CD4-positive, alpha-beta memory T cell (primary cell): ENCODE measurements at regions not wholly inside any gene's neighbourhood (a gene's known extent, or its start where the extent isn't known, plus 50 kb on each side); places are given as distances from the start of the nearest gene placed in this dataset.
"Not testable (repeated sequence)": the region's sequence is repeated elsewhere in the genome, so short reads cannot be mapped to it uniquely, and the experiment has no call there.

Experiments used
- CTCF ChIA-PET: fragments of 350-600 bp; sonication (Branson Sonifier 250); formaldehyde crosslinking; loops from one replicate; lab custom pipeline; 2021; ENCODE audit warnings: inconsistent platforms; ENCODE audit not compliant: partially characterized antibody; lab: Charles Lee
- POLR2A ChIA-PET: fragments of 350-600 bp; sonication (Branson Sonifier 250); formaldehyde crosslinking; loops from one replicate; lab custom pipeline; 2021; ENCODE audit not compliant: partially characterized antibody; lab: Charles Lee
- DNase-seq, 5 donors: peaks; one replicate each; pipeline versions ENCODE4 v3.0.0 to v3.0.0-alpha.2; 2020 to 2022; ENCODE audit warnings: mixed read lengths in 1 of 5
- H3K27ac ChIP-seq: one replicate; pipeline ENCODE4 v1.7.0; 2013; ENCODE audit warnings: low read depth, low read length
- H3K27me3 ChIP-seq: 2 replicates; pipeline ENCODE4 v1.7.0; 2013; ENCODE audit warnings: mild to moderate bottlenecking, low read length, moderate library complexity; ENCODE audit not compliant: insufficient read depth
- H3K36me3 ChIP-seq: 2 replicates; pipeline ENCODE4 v1.7.0; 2013; ENCODE audit warnings: mild to moderate bottlenecking, low read length, moderate library complexity; ENCODE audit not compliant: insufficient read depth
- H3K4me1 ChIP-seq: 2 replicates; pipeline ENCODE4 v1.7.0; 2013; ENCODE audit warnings: mild to moderate bottlenecking, low read length, moderate library complexity; ENCODE audit not compliant: insufficient read depth
- H3K4me3 ChIP-seq, 2 donors: one replicate each; pipeline ENCODE4 v1.7.0; 2013; ENCODE audit warnings: low read length in 2 of 2, mild to moderate bottlenecking in 1 of 2
- H3K9me3 ChIP-seq, 2 donors: one replicate each; pipeline ENCODE4 v1.7.0; 2013; ENCODE audit warnings: low read length in 2 of 2, control low read depth in 1 of 2; ENCODE audit not compliant: control insufficient read depth in 1 of 2
- H3K27ac Mint-ChIP-seq, 7 donors: one replicate each; pipeline ENCODE4 v1.8.0; 2020 to 2021; ENCODE audit warnings: mixed read lengths in 7 of 7, mild to moderate bottlenecking in 6 of 7, inconsistent platforms in 3 of 7, moderate library complexity in 3 of 7
- H3K27me3 Mint-ChIP-seq, 2 donors: one replicate each; pipeline ENCODE4 v1.8.0; 2020 to 2021; ENCODE audit warnings: mixed read lengths in 2 of 2
- H3K36me3 Mint-ChIP-seq, 2 donors: one replicate each; pipeline ENCODE4 v1.8.0; 2020 to 2021; ENCODE audit warnings: mixed read lengths in 2 of 2, inconsistent platforms in 1 of 2, mild to moderate bottlenecking in 1 of 2
- H3K4me1 Mint-ChIP-seq, 4 donors: one replicate each; pipeline ENCODE4 v1.8.0; 2020 to 2021; ENCODE audit warnings: mixed read lengths in 4 of 4, mild to moderate bottlenecking in 1 of 4
- H3K4me3 Mint-ChIP-seq, 8 donors: one replicate each; pipeline ENCODE4 v1.8.0; 2020 to 2021; ENCODE audit warnings: mixed read lengths in 8 of 8, mild to moderate bottlenecking in 7 of 8, moderate library complexity in 6 of 8, inconsistent platforms in 3 of 8
- H3K9me3 Mint-ChIP-seq, 8 donors: one replicate each; pipeline ENCODE4 v1.8.0; 2020 to 2021; ENCODE audit warnings: mixed read lengths in 8 of 8, mild to moderate bottlenecking in 5 of 8, inconsistent platforms in 3 of 8, moderate library complexity in 1 of 8
- intact Hi-C: fragments of 100-400 bp; cut with micrococcal nuclease; formaldehyde crosslinking; loops from one replicate; pipeline ENCODE4 v1.15.1; 2023

DNA sequence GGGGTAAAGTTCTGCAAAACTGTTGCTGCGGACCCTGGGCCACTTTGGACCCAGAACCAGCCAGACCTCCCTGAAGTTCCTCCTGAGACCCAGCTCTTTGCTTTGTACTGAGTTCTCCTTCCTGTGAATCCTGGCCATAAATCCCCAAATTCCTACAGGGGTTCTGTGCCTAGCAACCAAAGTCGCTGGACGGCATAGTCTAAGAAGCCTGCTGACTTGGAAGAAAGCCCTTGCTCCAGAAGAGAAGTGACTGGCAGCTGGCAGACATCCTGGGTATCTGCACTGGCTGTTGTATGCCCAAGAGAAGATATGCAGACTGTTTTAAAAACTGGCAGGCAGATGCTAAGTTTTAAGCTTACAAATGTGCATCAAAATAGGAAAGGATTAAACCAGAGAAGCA lies 99.9 kb upstream of the SLC24A4 start:
- Histone ChIP-seq H3K36me3 (no peaks in the 10 kb centered on the region), H3K4me3 (no peak overlapping the region), H3K4me1 (no peaks in the 10 kb centered on the region), H3K9me3 (no peaks in the 10 kb centered on the region), H3K27me3 (no peaks in the 10 kb centered on the region), H3K27ac (no peak overlapping the region)
- H3K4me1 Mint-ChIP-seq: peaks cover 0 to 2% (median 0%) of the 10 kb centered on the region in 4 donors
- no peaks in the 10 kb centered on the region for H3K36me3 Mint-ChIP-seq
- CTCF ChIA-PET: no interaction called here
- H3K4me3 Mint-ChIP-seq: no peak overlapping the region
- intact Hi-C loops: no loop called here
- POLR2A ChIA-PET: no interaction called here
- peaks cover 4 to 7% of the 10 kb centered on the region in 2 donors for H3K27me3 Mint-ChIP-seq
- no peak for DNase-seq
- H3K27ac Mint-ChIP-seq: no peak overlapping the region
- H3K9me3 Mint-ChIP-seq: peaks cover 0 to 2% (median 0%) of the 10 kb centered on the region in 8 donors

GRCh38 chr14:92224358-92224954 lies 98.5 kb upstream of the SLC24A4 start:
- Mint-ChIP-seq H3K36me3 (no peaks in the 10 kb centered on the region), H3K27ac (no peak overlapping the region), H3K4me1 (peaks cover 0 to 2% (median 0%) of the 10 kb centered on the region in 4 donors), H3K9me3 (peaks cover 0 to 8% (median 0%) of the 10 kb centered on the region in 8 donors), H3K4me3 (no peak overlapping the region), H3K27me3 (peaks cover 1 to 3% of the 10 kb centered on the region in 2 donors)
- Histone ChIP-seq H3K27ac (no peak overlapping the region), H3K27me3 (no peaks in the 10 kb centered on the region), H3K4me3 (no peak overlapping the region), H3K36me3 (no peaks in the 10 kb centered on the region), H3K4me1 (no peaks in the 10 kb centered on the region), H3K9me3 (no peaks in the 10 kb centered on the region)
- intact Hi-C loops: no loop called here
- POLR2A ChIA-PET: no interaction called here
- CTCF ChIA-PET: no interaction called here
- DNase-seq: no peak

DNA sequence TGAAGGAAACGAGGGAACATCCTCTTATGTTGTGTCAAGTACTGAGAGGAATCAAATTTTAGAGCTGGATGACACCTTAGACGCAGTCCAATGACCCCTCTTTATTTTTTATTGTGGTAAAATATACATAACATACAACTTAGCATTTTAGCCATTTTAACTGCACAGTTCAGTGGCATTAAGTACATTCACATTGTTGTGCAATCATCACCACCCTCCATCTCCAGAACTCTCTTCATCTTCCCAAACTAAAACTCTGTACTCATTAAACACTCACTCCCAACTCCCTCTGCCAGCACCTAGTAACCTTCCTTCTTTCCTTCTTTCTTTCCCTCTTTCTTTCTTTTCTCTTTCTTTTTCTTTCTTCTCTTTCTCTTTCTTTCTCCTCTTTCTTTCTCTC lies 97.2 kb upstream of the SLC24A4 start:
- intact Hi-C loops: no loop called here
- no peaks in the 10 kb centered on the region for H3K9me3 ChIP-seq
- peaks cover 0 to 9% (median 0%) of the 10 kb centered on the region in 8 donors for H3K9me3 Mint-ChIP-seq
- ChIA-PET POLR2A (no interaction called here), CTCF (no interaction called here)
- no peaks in the 10 kb centered on the region for H3K36me3 ChIP-seq
- H3K4me1 Mint-ChIP-seq: peaks cover 0 to 2% (median 0%) of the 10 kb centered on the region in 4 donors
- no peaks in the 10 kb centered on the region for H3K4me1 ChIP-seq
- no peak for DNase-seq
- no peaks in the 10 kb centered on the region for H3K36me3 Mint-ChIP-seq
- H3K4me3 Mint-ChIP-seq: no peak overlapping the region
- no peak overlapping the region for H3K4me3 ChIP-seq
- no peak overlapping the region for H3K27ac Mint-ChIP-seq
- H3K27ac ChIP-seq: no peak overlapping the region
- no peaks in the 10 kb centered on the region for H3K27me3 ChIP-seq
- peaks cover 2 to 3% of the 10 kb centered on the region in 2 donors for H3K27me3 Mint-ChIP-seq

DNA sequence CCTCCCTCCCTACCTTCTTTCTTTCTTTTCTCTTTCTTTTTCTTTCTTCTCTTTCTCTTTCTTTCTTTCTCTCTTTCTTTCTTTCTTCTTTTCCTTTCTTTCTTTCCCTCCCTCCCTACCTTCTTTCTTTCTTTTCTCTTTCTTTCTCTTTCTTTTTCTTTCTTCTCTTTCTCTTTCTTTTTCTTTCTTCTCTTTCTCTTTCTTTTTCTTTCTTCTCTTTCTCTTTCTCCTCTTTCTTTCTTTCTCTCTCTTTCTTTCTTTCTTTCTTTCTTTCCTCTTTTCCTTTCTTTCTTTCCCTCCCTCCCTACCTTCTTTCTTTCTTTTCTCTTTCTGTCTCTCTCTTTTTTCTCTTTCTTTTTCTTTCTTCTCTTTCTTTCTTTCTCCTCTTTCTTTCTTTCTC lies 96.8 kb upstream of the SLC24A4 start:
- peak overlapping the region in 1 of 7 donors; percentile 47 for H3K27ac Mint-ChIP-seq
- H3K27me3 Mint-ChIP-seq, H3K36me3 ChIP-seq, intact Hi-C loops, H3K4me1 Mint-ChIP-seq, H3K9me3 ChIP-seq, H3K36me3 Mint-ChIP-seq, H3K27me3 ChIP-seq, POLR2A ChIA-PET, H3K27ac ChIP-seq, H3K4me1 ChIP-seq, DNase-seq, CTCF ChIA-PET, H3K4me3 Mint-ChIP-seq, H3K4me3 ChIP-seq, H3K9me3 Mint-ChIP-seq: not testable (repeated sequence)

DNA sequence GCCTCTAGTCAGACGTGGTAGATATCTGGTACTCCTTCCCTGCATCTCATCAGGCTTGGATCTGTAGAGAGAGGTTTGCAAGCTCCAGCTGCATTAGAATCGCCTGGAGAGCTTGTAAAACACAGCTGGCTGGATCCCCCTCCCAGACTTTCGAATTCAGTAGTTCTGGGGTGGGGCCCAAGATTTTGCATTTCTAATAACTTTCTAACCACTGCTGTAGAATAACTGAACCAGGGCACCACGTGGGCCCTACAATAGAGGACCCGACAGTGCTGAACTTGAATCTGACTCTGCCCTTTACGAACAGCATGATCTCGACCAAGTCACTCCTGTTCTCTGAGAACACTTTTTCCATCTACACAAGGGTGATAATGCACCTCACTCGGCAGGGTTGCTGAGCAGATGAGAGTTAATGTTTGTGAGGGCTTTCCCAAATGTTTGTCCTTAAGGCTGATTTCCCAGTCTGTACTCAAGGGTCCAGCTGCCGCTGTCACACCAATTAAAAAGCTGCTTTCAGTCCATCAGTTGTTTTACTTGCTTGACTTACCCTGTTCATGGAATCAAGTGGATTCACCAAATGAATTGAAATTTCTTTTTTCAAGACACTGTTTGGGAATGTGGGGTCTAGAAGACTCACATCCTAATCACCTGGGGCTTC lies 86.6 kb upstream of the SLC24A4 start:
- Histone ChIP-seq H3K4me3 (no peak overlapping the region), H3K36me3 (no peaks in the 10 kb centered on the region), H3K27me3 (no peaks in the 10 kb centered on the region), H3K9me3 (no peaks in the 10 kb centered on the region), H3K27ac (no peak overlapping the region), H3K4me1 (no peaks in the 10 kb centered on the region)
- no peak overlapping the region for H3K27ac Mint-ChIP-seq
- no peak overlapping the region for H3K4me3 Mint-ChIP-seq
- no peaks in the 10 kb centered on the region for H3K4me1 Mint-ChIP-seq
- ChIA-PET POLR2A (no interaction called here), CTCF (no interaction called here)
- intact Hi-C loops: no loop called here
- no peak for DNase-seq
- H3K9me3 Mint-ChIP-seq: peaks cover 2 to 33% (median 9%) of the 10 kb centered on the region in 8 donors
- H3K36me3 Mint-ChIP-seq: peaks cover 0 to 3% of the 10 kb centered on the region in 2 donors
- H3K27me3 Mint-ChIP-seq: peaks cover 13 to 17% of the 10 kb centered on the region in 2 donors

- H3K9me3 Mint-ChIP-seq: peaks cover 2 to 30% (median 24%) of the 10 kb centered on the region in 8 donors
- no peaks in the 10 kb centered on the region for H3K27me3 ChIP-seq
- H3K36me3 ChIP-seq: no peaks in the 10 kb centered on the region
- H3K27ac ChIP-seq: no peak overlapping the region
- ChIA-PET CTCF (no interaction called here), POLR2A (no interaction called here)
- H3K9me3 ChIP-seq: peaks cover 0 to 7% of the 10 kb centered on the region in 2 donors
- no peak overlapping the region for H3K4me3 Mint-ChIP-seq
- H3K4me1 ChIP-seq: no peaks in the 10 kb centered on the region
- peaks cover 0 to 12% of the 10 kb centered on the region in 2 donors for H3K36me3 Mint-ChIP-seq
- H3K4me1 Mint-ChIP-seq: no peaks in the 10 kb centered on the region
- H3K27me3 Mint-ChIP-seq: peaks cover 1 to 3% of the 10 kb centered on the region in 2 donors
- DNase-seq: no peak
- intact Hi-C loops: no loop called here
- no peak overlapping the region for H3K4me3 ChIP-seq
- H3K27ac Mint-ChIP-seq: no peak overlapping the region
Observed at GRCh38 chr14:92240658-92241057, 82.3 kb upstream of the SLC24A4 start.

DNA sequence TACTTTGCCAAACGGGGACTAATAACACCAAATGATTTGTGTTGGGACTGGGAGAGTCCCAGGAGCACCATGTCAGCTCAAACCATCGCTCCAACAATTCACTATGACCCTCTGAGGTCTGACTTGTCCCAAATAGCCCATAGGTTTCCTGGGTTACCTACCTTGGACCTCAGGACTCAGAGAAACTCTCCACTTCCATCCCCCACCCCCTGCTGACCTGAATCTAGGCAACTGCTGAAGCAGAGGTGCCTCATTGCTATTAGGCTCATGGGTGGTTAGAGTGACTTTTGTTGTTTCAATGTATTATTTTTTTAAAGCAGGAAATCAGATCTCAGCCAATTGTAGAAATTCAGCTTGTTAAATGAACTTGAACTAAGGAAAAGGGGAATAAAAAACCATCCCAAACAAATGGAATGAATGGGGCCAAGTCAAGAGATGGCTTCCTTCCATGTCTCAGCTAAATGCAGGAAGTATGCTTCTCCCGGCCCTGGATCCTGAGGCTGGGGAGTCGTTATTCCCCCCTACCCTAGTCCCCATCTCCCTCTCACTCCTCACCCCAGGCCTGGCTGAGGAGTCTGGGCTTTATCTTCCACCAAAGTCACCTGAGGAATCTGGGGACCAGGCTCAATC lies 80.9 kb upstream of the SLC24A4 start:
- H3K27ac Mint-ChIP-seq: no peak overlapping the region
- no peaks in the 10 kb centered on the region for H3K36me3 ChIP-seq
- intact Hi-C loops: no loop called here
- no peaks in the 10 kb centered on the region for H3K4me1 ChIP-seq
- H3K27ac ChIP-seq: no peak overlapping the region
- ChIA-PET CTCF (no interaction called here), POLR2A (no interaction called here)
- H3K27me3 ChIP-seq: no peaks in the 10 kb centered on the region
- DNase-seq: no peak
- peaks cover 1 to 5% of the 10 kb centered on the region in 2 donors for H3K27me3 Mint-ChIP-seq
- no peaks in the 10 kb centered on the region for H3K4me1 Mint-ChIP-seq
- H3K4me3 Mint-ChIP-seq: no peak overlapping the region
- peaks cover 2 to 41% (median 32%) of the 10 kb centered on the region in 8 donors for H3K9me3 Mint-ChIP-seq
- peaks cover 2 to 20% of the 10 kb centered on the region in 2 donors for H3K36me3 Mint-ChIP-seq
- H3K4me3 ChIP-seq: no peak overlapping the region
- H3K9me3 ChIP-seq: peaks cover 0 to 7% of the 10 kb centered on the region in 2 donors
